ENCODE measurements at regions not wholly inside any gene's neighbourhood (a gene's known extent, or its start where the extent isn't known, plus 50 kb on each side); places are given as distances from the start of the nearest gene placed in this dataset.

DNA sequence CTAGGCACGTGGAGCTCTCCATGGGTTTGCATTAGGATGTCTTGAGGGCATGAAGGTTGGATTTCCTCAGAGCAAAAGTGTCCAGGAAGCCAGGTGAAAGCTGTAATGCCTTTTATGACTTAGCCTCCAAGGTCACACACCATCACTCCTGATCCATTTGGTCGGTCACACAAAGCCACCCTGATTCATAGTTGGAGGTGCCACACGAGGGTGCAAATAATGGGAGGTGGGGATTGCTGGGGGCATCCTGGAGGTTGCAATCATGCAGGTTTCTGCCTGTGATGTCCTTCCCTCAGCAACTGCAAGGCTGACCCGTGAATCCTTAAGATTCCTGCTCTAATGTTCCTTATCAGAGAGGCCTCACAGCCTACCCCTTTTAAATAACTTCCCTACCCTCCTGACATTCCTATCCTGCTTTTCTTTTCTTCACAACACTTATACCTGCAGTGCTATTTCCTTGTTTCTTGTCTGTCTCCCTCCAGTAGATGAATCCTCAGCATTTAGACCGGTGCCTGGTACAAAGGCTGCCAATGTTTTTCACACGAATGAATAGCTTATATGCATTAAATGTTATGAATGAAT lies 97.1 kb downstream of the LIPG start:
- Histone ChIP-seq H3K27me3 (ENCODE audit: insufficient read depth, low read length) (no peaks in the 10 kb centered on the region), H3K4me3 (ENCODE audit: low read depth, low read length) (no peak overlapping the region), H3K27ac (ENCODE audit: low read depth, low read length) (no peak overlapping the region), H3K36me3 (ENCODE audit: insufficient read depth, low read length) (no peaks in the 10 kb centered on the region), H3K79me2 (ENCODE audit: control insufficient read depth, insufficient read depth, low read length, unreplicated experiment) (no peaks in the 10 kb centered on the region), H3K4me1 (ENCODE audit: control insufficient read depth, insufficient read depth, low read length, unreplicated experiment) (peaks cover 3% of the 10 kb centered on the region), H2AFZ (ENCODE audit: low read length, unreplicated experiment) (no peak overlapping the region)

DNA sequence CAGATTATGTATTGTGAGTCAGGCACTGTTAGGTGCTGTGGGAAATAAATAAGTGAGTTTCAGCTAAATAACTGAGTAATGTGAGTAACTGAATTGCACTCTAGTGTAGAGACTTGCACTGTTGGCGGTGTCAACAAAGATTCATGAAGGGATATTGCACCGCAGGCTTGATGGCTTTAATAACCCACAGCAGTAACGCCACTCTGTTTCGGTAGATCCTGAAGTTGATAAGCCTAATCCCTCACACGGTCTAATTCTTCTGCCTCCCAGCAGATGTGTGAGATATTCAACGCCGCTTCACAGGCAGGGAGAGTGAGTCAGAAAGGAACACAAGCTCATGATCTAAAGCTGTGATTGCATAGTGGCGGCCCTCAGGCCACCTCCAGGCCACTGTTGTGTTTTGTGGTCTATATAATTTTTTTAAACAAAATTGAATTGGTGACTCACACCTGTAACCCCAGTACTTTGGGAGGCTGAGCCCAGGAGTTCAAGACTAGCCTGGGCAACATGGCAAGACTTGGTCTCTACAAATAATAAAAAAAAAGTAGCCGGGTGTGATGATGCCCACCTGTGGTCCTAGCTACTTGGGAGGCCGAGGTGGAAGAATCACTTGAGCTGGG lies 94.3 kb downstream of the LIPG start:
- Histone ChIP-seq H3K4me3 (ENCODE audit: low read depth, low read length) (no peak overlapping the region), H3K36me3 (ENCODE audit: insufficient read depth, low read length) (no peaks in the 10 kb centered on the region), H2AFZ (ENCODE audit: low read length, unreplicated experiment) (no peak overlapping the region), H3K27ac (ENCODE audit: low read depth, low read length) (no peak overlapping the region), H3K27me3 (ENCODE audit: insufficient read depth, low read length) (no peaks in the 10 kb centered on the region), H3K4me1 (ENCODE audit: control insufficient read depth, insufficient read depth, low read length, unreplicated experiment) (peaks cover 3% of the 10 kb centered on the region), H3K79me2 (ENCODE audit: control insufficient read depth, insufficient read depth, low read length, unreplicated experiment) (no peaks in the 10 kb centered on the region)

DNA sequence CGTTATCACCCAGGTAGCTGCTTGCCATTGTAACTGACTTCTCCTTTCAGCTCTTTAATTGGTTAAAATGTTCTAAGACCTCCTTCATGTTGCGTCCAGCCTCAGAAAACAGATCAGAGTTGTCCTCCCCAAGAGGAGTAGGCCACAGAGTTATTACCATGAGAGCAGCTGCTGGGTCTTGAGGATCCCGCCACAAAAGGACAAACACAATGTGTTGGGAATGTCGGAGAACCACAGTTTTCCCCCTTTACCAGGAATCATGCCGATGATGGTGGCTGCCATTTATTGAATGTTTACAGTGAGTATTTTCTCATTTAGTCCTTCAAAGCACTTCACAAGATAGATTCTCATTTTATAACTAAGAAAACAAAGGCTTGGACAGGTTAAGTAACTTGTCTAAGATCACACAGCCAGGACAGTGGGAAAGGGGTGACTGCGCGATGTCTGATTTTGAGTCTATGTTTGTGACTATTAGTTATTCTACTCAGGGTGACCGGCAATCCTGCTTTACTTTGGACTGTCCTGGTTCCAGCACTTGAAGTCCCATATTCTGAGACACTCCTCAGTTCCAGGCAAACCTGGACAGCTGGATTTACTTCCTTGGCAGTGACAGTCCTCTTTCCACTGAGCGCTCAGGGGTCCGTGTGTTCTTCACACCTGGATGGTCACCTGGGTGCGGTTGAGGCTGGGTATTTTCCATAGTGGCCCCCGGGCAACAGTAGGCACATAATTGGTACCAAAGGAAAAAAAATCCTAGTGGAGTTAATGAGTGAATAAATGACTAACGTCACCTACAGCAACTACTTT lies 93.6 kb downstream of the LIPG start:
- no peak overlapping the region for H2AFZ ChIP-seq (ENCODE audit: low read length, unreplicated experiment)
- peaks cover 5% of the 10 kb centered on the region for H3K4me1 ChIP-seq (ENCODE audit: control insufficient read depth, insufficient read depth, low read length, unreplicated experiment)
- no peak overlapping the region for H3K4me3 ChIP-seq (ENCODE audit: low read depth, low read length)
- no peaks in the 10 kb centered on the region for H3K27me3 ChIP-seq (ENCODE audit: insufficient read depth, low read length)
- H3K36me3 ChIP-seq (ENCODE audit: insufficient read depth, low read length) = no peaks in the 10 kb centered on the region
- no peaks in the 10 kb centered on the region for H3K79me2 ChIP-seq (ENCODE audit: control insufficient read depth, insufficient read depth, low read length, unreplicated experiment)
- H3K27ac ChIP-seq (ENCODE audit: low read depth, low read length) = no peak overlapping the region

DNA sequence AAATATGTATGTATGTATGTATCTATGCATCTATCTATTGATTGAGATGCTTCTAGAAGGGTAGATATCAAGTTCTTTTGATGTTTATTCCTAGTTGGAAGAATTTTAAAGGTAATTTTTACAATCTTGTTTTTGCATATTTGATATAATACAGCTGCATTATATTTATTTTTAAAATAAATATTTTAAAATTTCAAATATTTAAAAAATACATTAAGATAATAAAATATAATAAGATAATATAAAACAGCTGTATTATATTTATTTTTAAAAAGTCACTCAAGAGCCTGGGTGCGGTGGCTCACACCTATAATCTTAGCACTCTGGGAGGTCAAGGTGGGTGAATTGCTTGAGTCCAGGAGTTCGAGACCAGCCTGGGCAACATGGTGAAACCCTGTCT lies 92.5 kb downstream of the LIPG start:
- peaks cover 6% of the 10 kb centered on the region for H3K4me1 ChIP-seq (ENCODE audit: control insufficient read depth, insufficient read depth, low read length, unreplicated experiment)
- no peaks in the 10 kb centered on the region for H3K36me3 ChIP-seq (ENCODE audit: insufficient read depth, low read length)
- no peak overlapping the region for H3K4me3 ChIP-seq (ENCODE audit: low read depth, low read length)
- H3K79me2 ChIP-seq (ENCODE audit: control insufficient read depth, insufficient read depth, low read length, unreplicated experiment) = no peaks in the 10 kb centered on the region
- no peak overlapping the region for H3K27ac ChIP-seq (ENCODE audit: low read depth, low read length)
- H2AFZ ChIP-seq (ENCODE audit: low read length, unreplicated experiment) = no peak overlapping the region
- H3K27me3 ChIP-seq (ENCODE audit: insufficient read depth, low read length) = no peaks in the 10 kb centered on the region

DNA sequence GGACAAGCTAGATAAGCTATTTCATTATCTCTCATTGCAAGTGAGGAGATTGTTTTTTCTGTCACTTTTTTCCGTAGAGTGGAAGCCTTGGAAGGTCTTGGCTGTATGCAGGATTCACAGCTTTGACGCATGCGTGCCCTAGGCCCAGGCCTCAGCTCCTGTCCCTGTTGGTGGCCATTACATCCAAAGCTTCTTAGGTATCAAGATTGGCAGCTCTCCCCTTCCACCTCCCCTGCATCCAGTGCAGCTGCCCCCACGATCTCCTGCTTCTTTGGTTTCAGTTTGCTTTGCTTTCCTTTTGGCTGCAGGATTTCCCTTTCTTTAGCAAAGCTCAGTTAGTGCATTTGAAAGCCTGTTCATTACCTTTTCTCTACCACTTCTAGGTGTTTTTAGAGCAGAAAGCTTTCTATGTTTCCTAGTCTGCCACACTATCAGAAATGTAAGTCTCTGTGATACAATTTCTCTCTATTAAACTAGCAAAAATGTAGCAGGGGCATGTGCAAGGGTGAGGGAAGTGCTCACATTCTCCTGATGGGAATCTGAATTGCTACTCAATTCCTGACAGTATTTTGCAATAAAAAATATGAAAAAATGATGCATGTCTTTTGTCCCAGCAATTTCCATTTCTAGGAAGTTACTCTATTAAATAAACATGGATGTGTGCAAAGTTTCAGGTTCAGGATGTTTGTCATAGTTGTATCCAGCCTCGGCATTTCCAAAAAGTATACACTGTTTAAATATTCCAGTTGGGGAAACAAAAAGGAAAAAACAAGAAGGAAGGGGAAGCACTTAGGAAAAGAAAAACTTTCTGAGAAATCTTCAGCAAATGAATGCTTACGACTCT lies 91.2 kb downstream of the LIPG start:
- Histone ChIP-seq H2AFZ (ENCODE audit: low read length, unreplicated experiment) (peak overlapping the region; percentile 97), H3K4me1 (ENCODE audit: control insufficient read depth, insufficient read depth, low read length, unreplicated experiment) (peaks cover 10% of the 10 kb centered on the region), H3K4me3 (ENCODE audit: low read depth, low read length) (peak overlapping the region; percentile 59), H3K36me3 (ENCODE audit: insufficient read depth, low read length) (no peaks in the 10 kb centered on the region), H3K27me3 (ENCODE audit: insufficient read depth, low read length) (no peaks in the 10 kb centered on the region), H3K79me2 (ENCODE audit: control insufficient read depth, insufficient read depth, low read length, unreplicated experiment) (no peaks in the 10 kb centered on the region), H3K27ac (ENCODE audit: low read depth, low read length) (no peak overlapping the region)

DNA sequence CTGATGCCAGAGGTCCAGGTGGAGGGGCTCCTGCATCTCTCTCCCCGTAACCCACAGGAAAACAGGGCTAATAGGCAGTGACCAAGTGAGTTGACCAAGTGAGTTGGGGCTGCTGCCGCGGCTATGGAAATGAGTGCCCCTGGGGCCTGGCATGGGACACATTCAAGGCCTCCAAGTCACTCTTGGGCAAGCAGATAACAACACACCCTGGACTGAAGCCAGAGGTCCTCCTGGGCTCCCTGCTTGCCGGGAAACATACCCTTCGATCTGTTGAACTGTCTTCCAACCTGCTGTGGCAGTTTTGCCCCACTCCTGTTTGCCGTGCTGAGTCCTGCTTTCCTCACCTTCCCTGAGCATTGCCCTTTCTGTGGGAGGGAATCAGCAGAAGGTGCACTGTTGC lies 89.2 kb downstream of the LIPG start:
- H3K36me3 ChIP-seq (ENCODE audit: insufficient read depth, low read length) = no peaks in the 10 kb centered on the region
- no peaks in the 10 kb centered on the region for H3K27me3 ChIP-seq (ENCODE audit: insufficient read depth, low read length)

DNA sequence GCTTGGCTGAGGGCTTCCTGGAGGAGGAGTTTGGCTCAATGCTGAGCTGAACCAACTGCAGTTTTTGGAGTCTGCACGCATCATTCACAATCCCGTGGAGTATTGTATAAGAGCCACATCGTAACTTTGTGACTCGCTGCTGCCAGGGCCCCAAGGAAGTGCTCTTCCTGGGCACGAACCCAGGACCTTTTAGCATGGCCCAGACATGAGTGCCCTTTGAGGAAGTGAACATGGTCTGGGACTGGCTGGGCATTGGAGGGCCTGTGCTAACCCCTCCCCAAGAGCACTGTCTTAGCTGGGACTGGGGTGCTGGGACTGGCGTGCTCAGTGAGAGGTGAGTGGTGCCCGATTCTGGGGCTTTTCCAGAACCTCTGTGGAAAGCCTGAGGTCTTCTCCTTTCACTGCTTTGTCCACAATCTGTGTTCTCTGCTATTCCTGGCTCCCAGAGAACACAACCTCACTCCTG lies 88.6 kb downstream of the LIPG start:
- Histone ChIP-seq H3K27ac (ENCODE audit: low read depth, low read length) (no peak overlapping the region), H3K27me3 (ENCODE audit: insufficient read depth, low read length) (no peaks in the 10 kb centered on the region), H3K79me2 (ENCODE audit: control insufficient read depth, insufficient read depth, low read length, unreplicated experiment) (no peaks in the 10 kb centered on the region), H3K4me1 (ENCODE audit: control insufficient read depth, insufficient read depth, low read length, unreplicated experiment) (peaks cover 31% of the 10 kb centered on the region), H3K4me3 (ENCODE audit: low read depth, low read length) (no peak overlapping the region), H3K36me3 (ENCODE audit: insufficient read depth, low read length) (no peaks in the 10 kb centered on the region), H2AFZ (ENCODE audit: low read length, unreplicated experiment) (no peak overlapping the region)

More for the DNA sequence above, 89.2 kb downstream of the LIPG start:
- Histone ChIP-seq H3K4me1 (ENCODE audit: control insufficient read depth, insufficient read depth, low read length, unreplicated experiment) (peaks cover 27% of the 10 kb centered on the region), H2AFZ (ENCODE audit: low read length, unreplicated experiment) (no peak overlapping the region), H3K79me2 (ENCODE audit: control insufficient read depth, insufficient read depth, low read length, unreplicated experiment) (no peaks in the 10 kb centered on the region), H3K4me3 (ENCODE audit: low read depth, low read length) (no peak overlapping the region), H3K27ac (ENCODE audit: low read depth, low read length) (no peak overlapping the region)

DNA sequence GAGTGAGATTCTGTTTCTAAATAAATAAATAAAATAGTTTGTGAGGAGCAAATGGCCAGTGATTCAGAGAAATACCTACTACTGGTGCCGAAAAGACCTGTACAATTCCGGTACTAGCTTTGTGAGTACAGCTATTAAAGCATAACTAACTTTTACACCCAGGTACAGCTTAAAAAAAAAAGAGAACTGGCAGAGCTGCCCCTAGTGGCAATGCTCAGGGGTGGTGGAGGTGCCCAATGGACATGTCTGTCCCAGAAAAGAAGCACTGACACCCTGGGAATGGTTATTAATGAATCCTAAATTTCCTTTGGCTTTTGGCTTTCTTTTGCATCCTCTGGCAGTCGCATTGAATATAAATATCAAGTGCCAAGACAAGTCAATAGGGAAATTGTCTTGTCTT lies 87.0 kb downstream of the LIPG start:
- Histone ChIP-seq H2AFZ (ENCODE audit: low read length, unreplicated experiment) (no peak overlapping the region), H3K36me3 (ENCODE audit: insufficient read depth, low read length) (no peaks in the 10 kb centered on the region), H3K79me2 (ENCODE audit: control insufficient read depth, insufficient read depth, low read length, unreplicated experiment) (no peaks in the 10 kb centered on the region), H3K4me3 (ENCODE audit: low read depth, low read length) (no peak overlapping the region), H3K27ac (ENCODE audit: low read depth, low read length) (no peak overlapping the region), H3K4me1 (ENCODE audit: control insufficient read depth, insufficient read depth, low read length, unreplicated experiment) (peaks cover 35% of the 10 kb centered on the region), H3K27me3 (ENCODE audit: insufficient read depth, low read length) (no peaks in the 10 kb centered on the region)
